ENCODE measurements at regions not wholly inside any gene's neighbourhood (a gene's known extent, or its start where the extent isn't known, plus 50 kb on each side); places are given as distances from the start of the nearest gene placed in this dataset.

DNA sequence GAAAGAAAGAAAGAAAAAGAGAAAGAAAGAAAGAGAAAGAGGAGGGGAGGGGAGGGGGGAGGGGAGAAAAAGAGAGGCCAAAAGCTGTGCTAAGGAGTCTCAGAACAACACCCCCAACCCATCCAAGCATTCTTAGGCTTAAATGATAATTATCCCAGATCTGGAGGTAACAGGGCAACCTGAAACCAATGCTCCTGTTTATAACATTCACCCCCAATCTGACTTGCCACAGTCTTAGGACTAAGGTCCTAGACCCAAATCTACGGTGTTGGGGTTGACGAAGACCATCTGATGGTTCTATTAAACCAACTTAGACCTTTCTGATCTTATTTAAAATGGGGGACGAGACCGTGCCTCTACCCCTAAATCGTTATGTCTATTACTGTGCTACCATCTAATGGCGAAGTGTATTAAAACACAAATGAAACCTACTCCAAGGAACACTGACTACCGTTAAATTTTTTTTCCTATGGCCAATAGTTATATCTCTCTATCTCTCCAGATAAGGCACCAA, 119.3 kb upstream of the CDC42BPA start:
- TF ChIP-seq, protein P1, sequence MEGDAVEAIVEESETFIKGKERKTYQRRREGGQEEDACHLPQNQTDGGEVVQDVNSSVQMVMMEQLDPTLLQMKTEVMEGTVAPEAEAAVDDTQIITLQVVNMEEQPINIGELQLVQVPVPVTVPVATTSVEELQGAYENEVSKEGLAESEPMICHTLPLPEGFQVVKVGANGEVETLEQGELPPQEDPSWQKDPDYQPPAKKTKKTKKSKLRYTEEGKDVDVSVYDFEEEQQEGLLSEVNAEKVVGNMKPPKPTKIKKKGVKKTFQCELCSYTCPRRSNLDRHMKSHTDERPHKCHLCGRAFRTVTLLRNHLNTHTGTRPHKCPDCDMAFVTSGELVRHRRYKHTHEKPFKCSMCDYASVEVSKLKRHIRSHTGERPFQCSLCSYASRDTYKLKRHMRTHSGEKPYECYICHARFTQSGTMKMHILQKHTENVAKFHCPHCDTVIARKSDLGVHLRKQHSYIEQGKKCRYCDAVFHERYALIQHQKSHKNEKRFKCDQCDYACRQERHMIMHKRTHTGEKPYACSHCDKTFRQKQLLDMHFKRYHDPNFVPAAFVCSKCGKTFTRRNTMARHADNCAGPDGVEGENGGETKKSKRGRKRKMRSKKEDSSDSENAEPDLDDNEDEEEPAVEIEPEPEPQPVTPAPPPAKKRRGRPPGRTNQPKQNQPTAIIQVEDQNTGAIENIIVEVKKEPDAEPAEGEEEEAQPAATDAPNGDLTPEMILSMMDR (IDR thresholded peaks at IDR 0.05), result peak; percentile 13 to 73 (median 56)
- no peak for TF ChIP-seq POLR2A (IDR thresholded peaks at IDR 0.05)
